Keratinocyte (primary cell): ENCODE measurements at regions not wholly inside any gene's neighbourhood (a gene's known extent, or its start where the extent isn't known, plus 50 kb on each side); places are given as distances from the start of the nearest gene placed in this dataset.

ENCODE experiments used
- DNase-seq: peaks from one replicate; pipeline ENCODE4 v3.0.0-alpha.2; 2011; ENCODE audit warnings: low read depth, missing footprints, low spot score
- FAIRE-seq: peaks from 2 replicates; lab custom pipeline; 2011; peaks lifted over from hg19 to GRCh38; lab: Jason Lieb, UNC
- H2AFZ ChIP-seq: 2 replicates; pipeline ENCODE4 v1.6.0; 2012; ENCODE audit warnings: low read length, control low read depth, inconsistent platforms; ENCODE audit not compliant: control insufficient read depth
- H3K27ac ChIP-seq: 2 replicates; pipeline ENCODE4 v1.5.1; 2011; ENCODE audit warnings: low read length; ENCODE audit not compliant: control insufficient read depth, insufficient read depth
- H3K27me3 ChIP-seq: 3 replicates; pipeline ENCODE4 v1.6.0; 2011; ENCODE audit warnings: low read length; ENCODE audit not compliant: control insufficient read depth, insufficient read depth; ENCODE audit errors: extremely low read depth
- H3K36me3 ChIP-seq, 2 experiments: 2 replicates in 1 of 2; 3 replicates in 1 of 2; pipeline ENCODE4 v1.5.1; 2011; ENCODE audit warnings: low read length in 2 of 2, mild to moderate bottlenecking in 1 of 2; ENCODE audit not compliant: control insufficient read depth in 2 of 2, insufficient read depth in 2 of 2; ENCODE audit errors: extremely low read depth in 1 of 2
- H3K4me1 ChIP-seq: 3 replicates; pipeline ENCODE4 v1.5.1; 2011; ENCODE audit warnings: low read length; ENCODE audit not compliant: control insufficient read depth, insufficient read depth; ENCODE audit errors: extremely low read depth
- H3K4me2 ChIP-seq: 3 replicates; pipeline ENCODE4 v1.6.0; 2011; ENCODE audit warnings: low read depth, low read length; ENCODE audit not compliant: control insufficient read depth, insufficient read depth; ENCODE audit errors: extremely low read depth
- H3K4me3 ChIP-seq, 3 experiments: fragments of 200-600 bp in 1 of 3; sonication (generic) in 1 of 3; 2 replicates in 2 of 3; 3 replicates in 1 of 3; pipeline ENCODE4 v1.5.1; 2011 to 2016; ENCODE audit warnings: low read length in 3 of 3, mild to moderate bottlenecking in 3 of 3, control low read depth in 2 of 3, inconsistent platforms in 1 of 3, low read depth in 1 of 3, mixed read lengths in 1 of 3, mixed run types in 1 of 3, moderate library complexity in 1 of 3; ENCODE audit not compliant: control insufficient read depth in 2 of 3, insufficient read depth in 2 of 3; ENCODE audit errors: extremely low read depth in 1 of 3
- H3K79me2 ChIP-seq: 2 replicates; pipeline ENCODE4 v1.6.0; 2012; ENCODE audit warnings: low read length; ENCODE audit not compliant: control insufficient read depth, insufficient read depth
- H3K9ac ChIP-seq: 3 replicates; pipeline ENCODE4 v1.6.0; 2011; ENCODE audit warnings: low read length; ENCODE audit not compliant: control insufficient read depth, insufficient read depth; ENCODE audit errors: extremely low read depth
- H3K9me1 ChIP-seq: 3 replicates; pipeline ENCODE4 v1.6.0; 2011; ENCODE audit warnings: low read length; ENCODE audit not compliant: control insufficient read depth, insufficient read depth; ENCODE audit errors: extremely low read depth
- H3K9me3 ChIP-seq: 2 replicates; pipeline ENCODE4 v1.5.1; 2012; ENCODE audit warnings: low read depth, low read length; ENCODE audit not compliant: control insufficient read depth
- H4K20me1 ChIP-seq: 3 replicates; pipeline ENCODE4 v1.6.0; 2011; ENCODE audit warnings: low read length; ENCODE audit not compliant: control insufficient read depth, insufficient read depth; ENCODE audit errors: extremely low read depth
- CTCF ChIP-seq, 3 experiments: IDR thresholded peaks in 1 of 3; conservative IDR thresholded peaks in 1 of 3; optimal IDR thresholded peaks in 1 of 3; 2 replicates in 2 of 3; 3 replicates in 1 of 3; pipeline versions ENCODE3 to v1.5.1; 2011; ENCODE audit warnings: low read length in 3 of 3, mild to moderate bottlenecking in 3 of 3, moderate library complexity in 2 of 3, control low read depth in 1 of 3, inconsistent platforms in 1 of 3; ENCODE audit not compliant: insufficient read depth in 2 of 3; ENCODE audit errors: extremely low read depth in 1 of 3
- EZH2 ChIP-seq: IDR thresholded peaks from one replicate; pipeline ENCODE4 v1.6.1; 2012; ENCODE audit warnings: inconsistent platforms, mild to moderate bottlenecking, low read length, moderate library complexity
- dilution Hi-C: fragments of 300-500 bp; cut with MboI; formaldehyde crosslinking; loops from one replicate; pipeline ENCODE4 v1.7.0; 2020; ENCODE audit warnings: low sequenced_read_pairs; ENCODE audit not compliant: extremely low pct_ligation_motif_present

- H2AFZ ChIP-seq: no peak overlapping the region
- FAIRE-seq: no peak
- H3K27ac ChIP-seq: no peak overlapping the region
- H3K36me3 ChIP-seq: no peaks in the 10 kb centered on the region
- H4K20me1 ChIP-seq: no peaks in the 10 kb centered on the region
- no peaks in the 10 kb centered on the region for H3K9me1 ChIP-seq
- H3K9me3 ChIP-seq: no peaks in the 10 kb centered on the region
- peaks cover 4% of the 10 kb centered on the region for H3K27me3 ChIP-seq
- no peak overlapping the region for H3K4me2 ChIP-seq
- no peak for TF ChIP-seq CTCF (optimal IDR thresholded peaks at IDR 0.05 in 1 of 3, IDR thresholded peaks at IDR 0.05 in 1 of 3, conservative IDR thresholded peaks at IDR 0.05 in 1 of 3; ENCODE audit: extremely low read depth in 1 of 3, insufficient read depth in 2 of 3, low read length in 3 of 3)
- TF ChIP-seq EZH2: no peak
- dilution Hi-C loops: no loop called here
- H3K9ac ChIP-seq: no peak overlapping the region
- H3K4me3 ChIP-seq: no peak overlapping the region
- no peak for DNase-seq
- no peaks in the 10 kb centered on the region for H3K4me1 ChIP-seq
- H3K79me2 ChIP-seq: no peaks in the 10 kb centered on the region
Measured at GRCh38 chr1:38609166-38610025, 250.2 kb downstream of the RRAGC start.

GRCh38 chr1:38608202-38608864, 251.2 kb downstream of the RRAGC start:
- H2AFZ ChIP-seq: no peak overlapping the region
- no peak overlapping the region for H3K27ac ChIP-seq
- TF ChIP-seq EZH2: no peak
- peak; percentile 23 to 53 (median 39) for TF ChIP-seq CTCF (optimal IDR thresholded peaks at IDR 0.05 in 1 of 3, IDR thresholded peaks at IDR 0.05 in 1 of 3, conservative IDR thresholded peaks at IDR 0.05 in 1 of 3; ENCODE audit: extremely low read depth in 1 of 3, insufficient read depth in 2 of 3, low read length in 3 of 3)
- no peaks in the 10 kb centered on the region for H3K36me3 ChIP-seq
- no peaks in the 10 kb centered on the region for H4K20me1 ChIP-seq
- H3K9ac ChIP-seq: no peak overlapping the region
- no peaks in the 10 kb centered on the region for H3K9me1 ChIP-seq
- H3K4me1 ChIP-seq: no peaks in the 10 kb centered on the region
- dilution Hi-C loops: no loop called here
- H3K4me3 ChIP-seq: no peak overlapping the region
- no peaks in the 10 kb centered on the region for H3K9me3 ChIP-seq
- H3K4me2 ChIP-seq: no peak overlapping the region
- DNase-seq (no peak), FAIRE-seq (no peak)
- H3K79me2 ChIP-seq: no peaks in the 10 kb centered on the region
- no peaks in the 10 kb centered on the region for H3K27me3 ChIP-seq
